KMS-11 (cell line): ENCODE measurements at regions not wholly inside any gene's neighbourhood (a gene's known extent, or its start where the extent isn't known, plus 50 kb on each side); places are given as distances from the start of the nearest gene placed in this dataset.

Experiments used
- H2AFZ ChIP-seq: fragments of 200-600 bp; sonication (generic); 2 replicates; pipeline ENCODE4 v1.6.1; 2016; ENCODE audit warnings: antibody characterized with exemption, mixed run types, low read depth
- H3K27ac ChIP-seq: fragments of 200-600 bp; sonication (generic); 2 replicates; pipeline ENCODE4 v1.6.1; 2016; ENCODE audit warnings: mild to moderate bottlenecking, mixed run types
- H3K27me3 ChIP-seq: fragments of 200-600 bp; sonication (generic); 2 replicates; pipeline ENCODE4 v1.6.1; 2017; ENCODE audit warnings: mild to moderate bottlenecking, low read depth, mixed run types, moderate library complexity; ENCODE audit not compliant: insufficient read depth
- H3K36me3 ChIP-seq: fragments of 200-600 bp; sonication (generic); 2 replicates; pipeline ENCODE4 v1.6.1; 2017; ENCODE audit warnings: mild to moderate bottlenecking, mixed run types; ENCODE audit not compliant: insufficient read depth
- H3K4me1 ChIP-seq: fragments of 200-600 bp; sonication (generic); 2 replicates; pipeline ENCODE4 v1.6.1; 2016; ENCODE audit warnings: mild to moderate bottlenecking, low read depth, mixed run types; ENCODE audit not compliant: poor library complexity, severe bottlenecking
- H3K4me2 ChIP-seq: fragments of 200-600 bp; sonication (generic); 2 replicates; pipeline ENCODE4 v1.7.0; 2016; ENCODE audit warnings: mild to moderate bottlenecking, mixed run types
- H3K4me3 ChIP-seq: fragments of 200-600 bp; sonication (generic); IDR thresholded peaks from 2 replicates; pipeline ENCODE4 v1.6.1; 2017; ENCODE audit warnings: low read depth, low read length, mixed read lengths; ENCODE audit not compliant: insufficient read depth
- H3K79me2 ChIP-seq: fragments of 200-600 bp; sonication (generic); 2 replicates; pipeline ENCODE4 v1.6.1; 2016; ENCODE audit warnings: low read depth, mixed run types; ENCODE audit not compliant: insufficient read depth
- H3K9ac ChIP-seq: fragments of 200-600 bp; sonication (generic); 2 replicates; pipeline ENCODE4 v1.6.1; 2016; ENCODE audit warnings: mild to moderate bottlenecking, mixed run types
- H4K20me1 ChIP-seq: fragments of 200-600 bp; sonication (generic); 2 replicates; pipeline ENCODE4 v1.6.1; 2016; ENCODE audit warnings: mild to moderate bottlenecking, mixed run types; ENCODE audit not compliant: insufficient read depth
- CTCF ChIP-seq: fragments of 200-600 bp; sonication (generic); conservative IDR thresholded peaks from 2 replicates; pipeline ENCODE4 v1.6.1; 2017; ENCODE audit warnings: low read depth, mild to moderate bottlenecking, antibody characterized with exemption, low read length, moderate library complexity, mixed read lengths

- no peak overlapping the region for H3K4me3 ChIP-seq
- H2AFZ ChIP-seq, result no peak overlapping the region
- H3K27ac ChIP-seq, result no peak overlapping the region
- H3K9ac ChIP-seq, result no peak overlapping the region
- H3K4me1 ChIP-seq, result peaks cover 12% of the 10 kb centered on the region
- no peaks in the 10 kb centered on the region for H3K79me2 ChIP-seq
- no peaks in the 10 kb centered on the region for H4K20me1 ChIP-seq
- TF ChIP-seq CTCF, result no peak
- H3K4me2 ChIP-seq, result no peak overlapping the region
- no peaks in the 10 kb centered on the region for H3K36me3 ChIP-seq
- H3K27me3 ChIP-seq, result no peaks in the 10 kb centered on the region
Measured at GRCh38 chr10:128880159-128880725, 586.8 kb upstream of the MGMT start.

GRCh38 chr10:128881086-128881485, 586.0 kb upstream of the MGMT start:
- no peaks in the 10 kb centered on the region for H3K36me3 ChIP-seq
- H3K4me1 ChIP-seq, result peaks cover 12% of the 10 kb centered on the region
- H3K4me3 ChIP-seq, result no peak overlapping the region
- no peak overlapping the region for H3K4me2 ChIP-seq
- no peaks in the 10 kb centered on the region for H3K79me2 ChIP-seq
- H3K9ac ChIP-seq, result no peak overlapping the region
- H3K27me3 ChIP-seq, result no peaks in the 10 kb centered on the region
- H4K20me1 ChIP-seq, result no peaks in the 10 kb centered on the region
- no peak for TF ChIP-seq CTCF
- H2AFZ ChIP-seq, result no peak overlapping the region
- H3K27ac ChIP-seq, result no peak overlapping the region

- no peak overlapping the region for H3K4me3 ChIP-seq
- no peak overlapping the region for H3K9ac ChIP-seq
- peaks cover 7% of the 10 kb centered on the region for H3K4me1 ChIP-seq
- H3K27ac ChIP-seq, result no peak overlapping the region
- TF ChIP-seq CTCF, result no peak
- no peak overlapping the region for H2AFZ ChIP-seq
- no peaks in the 10 kb centered on the region for H3K79me2 ChIP-seq
- no peaks in the 10 kb centered on the region for H3K36me3 ChIP-seq
- H3K4me2 ChIP-seq, result no peak overlapping the region
- no peaks in the 10 kb centered on the region for H4K20me1 ChIP-seq
- H3K27me3 ChIP-seq, result no peaks in the 10 kb centered on the region
Measured at GRCh38 chr10:128883231-128884032, 583.6 kb upstream of the MGMT start.

DNA sequence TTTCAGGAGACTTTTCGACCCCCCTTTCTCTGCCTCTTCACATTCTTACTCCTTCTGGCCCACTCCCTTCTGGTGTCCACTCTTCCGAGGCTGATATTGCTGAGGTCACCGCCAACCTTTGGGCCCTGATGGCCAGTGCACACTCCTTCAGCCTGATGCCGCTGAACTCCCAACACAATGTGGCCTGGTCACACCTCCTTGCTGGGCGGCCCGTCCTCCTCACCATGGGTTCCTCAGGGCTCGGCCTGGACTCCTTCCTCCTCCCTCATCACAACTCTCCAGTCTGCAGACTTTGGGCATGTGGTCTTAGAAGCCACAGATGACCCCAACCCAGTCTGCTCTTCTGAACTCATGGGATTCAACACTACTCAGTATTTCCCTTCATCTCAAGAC, 583.0 kb upstream of the MGMT start:
- Histone ChIP-seq H3K4me2 (no peak overlapping the region), H3K4me1 (peaks cover 2% of the 10 kb centered on the region), H2AFZ (no peak overlapping the region), H3K4me3 (no peak overlapping the region), H3K27ac (no peak overlapping the region), H4K20me1 (no peaks in the 10 kb centered on the region), H3K79me2 (no peaks in the 10 kb centered on the region), H3K36me3 (no peaks in the 10 kb centered on the region), H3K9ac (no peak overlapping the region), H3K27me3 (no peaks in the 10 kb centered on the region)
- no peak for TF ChIP-seq CTCF
